ENCODE measurements at regions not wholly inside any gene's neighbourhood (a gene's known extent, or its start where the extent isn't known, plus 50 kb on each side); places are given as distances from the start of the nearest gene placed in this dataset.

- no peak overlapping the region for H3K27ac ChIP-seq
- TF ChIP-seq ZFX (IDR thresholded peaks at IDR 0.05): no peak
- no peak for TF ChIP-seq CTCF (conservative IDR thresholded peaks at IDR 0.05)
These were observed 499.1 kb downstream of the CDK5RAP2 start for GRCh38 chr9:120080849-120081248.

GRCh38 chr9:120078112-120078511, 501.9 kb downstream of the CDK5RAP2 start:
- TF ChIP-seq ZFX (IDR thresholded peaks at IDR 0.05) (no peak), CTCF (conservative IDR thresholded peaks at IDR 0.05) (no peak)
- no peak overlapping the region for H3K27ac ChIP-seq

GRCh38 chr9:120071760-120072159, 508.2 kb downstream of the CDK5RAP2 start:
- TF ChIP-seq ZFX (IDR thresholded peaks at IDR 0.05): no peak
- no peak for TF ChIP-seq CTCF (conservative IDR thresholded peaks at IDR 0.05)
- H3K27ac ChIP-seq: no peak overlapping the region

- TF ChIP-seq CTCF (conservative IDR thresholded peaks at IDR 0.05) (no peak), ZFX (IDR thresholded peaks at IDR 0.05) (no peak)
- H3K27ac ChIP-seq: no peak overlapping the region
These were observed 513.7 kb downstream of the CDK5RAP2 start for GRCh38 chr9:120066315-120066714.

- H3K27ac ChIP-seq: no peak overlapping the region
- TF ChIP-seq CTCF (conservative IDR thresholded peaks at IDR 0.05) (no peak), ZFX (IDR thresholded peaks at IDR 0.05) (no peak)
These were observed 514.8 kb downstream of the CDK5RAP2 start for GRCh38 chr9:120065151-120065550.

- TF ChIP-seq ZFX (IDR thresholded peaks at IDR 0.05): no peak
- no peak for TF ChIP-seq CTCF (conservative IDR thresholded peaks at IDR 0.05)
- no peak overlapping the region for H3K27ac ChIP-seq
These were observed 535.0 kb downstream of the CDK5RAP2 start for GRCh38 chr9:120045011-120045410.

GRCh38 chr9:120043448-120043847, 536.5 kb downstream of the CDK5RAP2 start:
- no peak overlapping the region for H3K27ac ChIP-seq
- TF ChIP-seq ZFX (IDR thresholded peaks at IDR 0.05) (no peak), CTCF (conservative IDR thresholded peaks at IDR 0.05) (no peak)
